GM23338 (cell line): ENCODE measurements at regions not wholly inside any gene's neighbourhood (a gene's known extent, or its start where the extent isn't known, plus 50 kb on each side); places are given as distances from the start of the nearest gene placed in this dataset.

ENCODE experiments used
- ATAC-seq: fragments of 200-7000 bp; cut with Tn5 transposase; 3 replicates; pipeline ENCODE4 v1.9.1; 2020
- DNase-seq: peaks from one replicate; pipeline ENCODE4 v3.0.0-alpha.2; 2015; ENCODE audit warnings: low spot score
- H2AFZ ChIP-seq: fragments of 200-600 bp; sonication (generic); 2 replicates; pipeline ENCODE4 v1.8.0; 2016; ENCODE audit warnings: antibody characterized with exemption, mild to moderate bottlenecking, moderate library complexity
- H3F3A ChIP-seq: fragments of 200-600 bp; sonication (generic); replicated peaks from 2 replicates; pipeline ENCODE4 v1.8.0; 2017; ENCODE audit warnings: antibody characterized with exemption, mixed run types, low read depth
- H3K27ac ChIP-seq: fragments of 200-600 bp; sonication (generic); 2 replicates; pipeline ENCODE4 v1.6.1; 2016; ENCODE audit warnings: low read depth
- H3K27me3 ChIP-seq: fragments of 200-600 bp; sonication (generic); 2 replicates; pipeline ENCODE4 v1.8.0; 2016; ENCODE audit warnings: mild to moderate bottlenecking, mixed run types, moderate library complexity; ENCODE audit not compliant: insufficient read depth
- H3K36me3 ChIP-seq: fragments of 200-600 bp; sonication (generic); 2 replicates; pipeline ENCODE4 v1.8.0; 2016; ENCODE audit warnings: mild to moderate bottlenecking; ENCODE audit not compliant: insufficient read depth
- H3K4me1 ChIP-seq: fragments of 200-600 bp; sonication (generic); 2 replicates; pipeline ENCODE4 v1.8.0; 2016; ENCODE audit warnings: mild to moderate bottlenecking, moderate library complexity; ENCODE audit not compliant: insufficient read depth
- H3K4me2 ChIP-seq: fragments of 200-600 bp; sonication (generic); 2 replicates; pipeline ENCODE4 v1.7.1; 2017; ENCODE audit warnings: mixed run types
- H3K4me3 ChIP-seq: fragments of 200-600 bp; sonication (generic); 2 replicates; pipeline ENCODE4 v1.6.1; 2016; ENCODE audit warnings: mixed run types
- H3K79me2 ChIP-seq: fragments of 200-600 bp; sonication (generic); replicated peaks from 2 replicates; pipeline ENCODE4 v1.8.0; 2017; ENCODE audit warnings: mild to moderate bottlenecking; ENCODE audit not compliant: insufficient read depth
- H3K9me2 ChIP-seq: fragments of 200-600 bp; sonication (generic); 2 replicates; pipeline ENCODE4 v1.8.0; 2017; ENCODE audit not compliant: insufficient read depth
- H4K20me1 ChIP-seq: fragments of 200-600 bp; sonication (generic); replicated peaks from 2 replicates; pipeline ENCODE4 v1.8.0; 2017; ENCODE audit warnings: mild to moderate bottlenecking; ENCODE audit not compliant: insufficient read depth
- H3K27ac Mint-ChIP-seq: 2 replicates; pipeline ENCODE4 v1.8.0; 2020; ENCODE audit warnings: inconsistent platforms, mild to moderate bottlenecking, moderate library complexity, mixed read lengths
- H3K27me3 Mint-ChIP-seq: 3 replicates; pipeline ENCODE4 v1.8.0; 2022; ENCODE audit warnings: low read depth, mild to moderate bottlenecking, moderate library complexity, mixed read lengths, inconsistent platforms; ENCODE audit not compliant: insufficient read depth, poor library complexity
- H3K36me3 Mint-ChIP-seq: 3 replicates; pipeline ENCODE4 v1.8.0; 2021; ENCODE audit warnings: low read depth, mild to moderate bottlenecking, inconsistent platforms, moderate library complexity, mixed read lengths
- H3K4me1 Mint-ChIP-seq: 3 replicates; pipeline ENCODE4 v1.8.0; 2020; ENCODE audit warnings: mild to moderate bottlenecking, inconsistent platforms, mixed read lengths
- H3K4me3 Mint-ChIP-seq: 3 replicates; pipeline ENCODE4 v1.8.0; 2021; ENCODE audit warnings: moderate library complexity, mild to moderate bottlenecking, inconsistent platforms, mixed read lengths
- H3K9me3 Mint-ChIP-seq: 3 replicates; pipeline ENCODE4 v1.8.0; 2020; ENCODE audit warnings: moderate library complexity, mild to moderate bottlenecking, inconsistent platforms, mixed read lengths
- CREB1 ChIP-seq: fragments of 250-450 bp; sonication (Bioruptor Pico); IDR thresholded peaks from 2 replicates; pipeline ENCODE4 v1.5.0; 2020; ENCODE audit warnings: low read depth, mild to moderate bottlenecking, moderate library complexity
- CTCF ChIP-seq, 2 experiments: fragments of 200-600 bp in 1 of 2; sonication (generic) in 1 of 2; conservative IDR thresholded peaks; 2 replicates each; pipeline versions ENCODE4 v1.5.1 to v1.6.1; 2016 to 2017; ENCODE audit warnings: antibody characterized with exemption in 2 of 2, low read depth in 2 of 2, mild to moderate bottlenecking in 2 of 2, moderate library complexity in 1 of 2
- EZH2phosphoT487 ChIP-seq: fragments of 200-600 bp; sonication (generic); IDR thresholded peaks from one replicate; pipeline ENCODE4 v1.8.1; 2018; ENCODE audit warnings: antibody characterized with exemption; ENCODE audit not compliant: unreplicated experiment
- JUNB ChIP-seq: IDR thresholded peaks from one replicate; pipeline ENCODE4 v1.6.1; 2016; ENCODE audit warnings: antibody characterized with exemption; ENCODE audit not compliant: unreplicated experiment
- POLR2AphosphoS5 ChIP-seq: IDR thresholded peaks from 2 replicates; pipeline ENCODE4 v1.6.1; 2016; ENCODE audit warnings: antibody characterized with exemption, low read depth
- REST ChIP-seq: IDR thresholded peaks from one replicate; pipeline ENCODE4 v1.6.1; 2018; ENCODE audit warnings: antibody characterized with exemption; ENCODE audit not compliant: unreplicated experiment
- ZNF114 ChIP-seq: fragments of 250-450 bp; sonication (Bioruptor Pico); IDR thresholded peaks from 2 replicates; pipeline ENCODE4 v1.5.0; 2020; ENCODE audit warnings: mild to moderate bottlenecking, moderate library complexity
- ZNF331 ChIP-seq: fragments of 250-450 bp; sonication (Bioruptor Pico); IDR thresholded peaks from 2 replicates; pipeline ENCODE4 v1.5.0; 2020; ENCODE audit warnings: low read depth, mild to moderate bottlenecking, moderate library complexity
- ZNF462 ChIP-seq: fragments of 250-450 bp; sonication (Bioruptor Pico); IDR thresholded peaks from 2 replicates; pipeline ENCODE4 v1.5.0; 2020; ENCODE audit warnings: mild to moderate bottlenecking, moderate library complexity

- TF ChIP-seq ZNF462 (no peak), CREB1 (no peak), JUNB (no peak), CTCF (conservative IDR thresholded peaks at IDR 0.05; ENCODE audit: low read depth in 2 of 2) (no peak)
Observed at GRCh38 chrX:42109428-42109827, 186.1 kb upstream of the CASK start (continued).

GRCh38 chrX:42107495-42108488 lies 184.4 kb upstream of the CASK start:
- H3K4me1 Mint-ChIP-seq, result no peaks in the 10 kb centered on the region; the same call in 2 of the 3 replicates
- TF ChIP-seq REST (no peak), ZNF114 (CRISPR knock-in tag) (no peak), ZNF331 (CRISPR knock-in tag) (no peak), EZH2phosphoT487 (no peak), POLR2AphosphoS5 (no peak), CTCF (conservative IDR thresholded peaks at IDR 0.05; ENCODE audit: low read depth in 2 of 2) (no peak)
- peaks cover 7% of the 10 kb centered on the region; the same call in 1 of the 3 replicates for H3K9me3 Mint-ChIP-seq

More at GRCh38 chrX:42107495-42108488, 184.4 kb upstream of the CASK start:
- Histone ChIP-seq H3K36me3 (no peaks in the 10 kb centered on the region), H2AFZ (no peak overlapping the region), H3K27me3 (no peaks in the 10 kb centered on the region), H3K79me2 (no peaks in the 10 kb centered on the region), H3K4me1 (no peaks in the 10 kb centered on the region), H3F3A (no peaks in the 10 kb centered on the region), H3K4me2 (no peak overlapping the region), H3K27ac (no peak overlapping the region), H3K9me2 (no peaks in the 10 kb centered on the region), H4K20me1 (no peaks in the 10 kb centered on the region), H3K4me3 (no peak overlapping the region)
- Mint-ChIP-seq H3K27ac (no peak overlapping the region), H3K27me3 (no peaks in the 10 kb centered on the region), H3K4me3 (no peak overlapping the region), H3K36me3 (peaks cover 9% of the 10 kb centered on the region; the same call in 2 of the 3 replicates)
- DNase-seq (no peak), ATAC-seq (no peak)
